ENCODE measurements at regions not wholly inside any gene's neighbourhood (a gene's known extent, or its start where the extent isn't known, plus 50 kb on each side); places are given as distances from the start of the nearest gene placed in this dataset.

DNA sequence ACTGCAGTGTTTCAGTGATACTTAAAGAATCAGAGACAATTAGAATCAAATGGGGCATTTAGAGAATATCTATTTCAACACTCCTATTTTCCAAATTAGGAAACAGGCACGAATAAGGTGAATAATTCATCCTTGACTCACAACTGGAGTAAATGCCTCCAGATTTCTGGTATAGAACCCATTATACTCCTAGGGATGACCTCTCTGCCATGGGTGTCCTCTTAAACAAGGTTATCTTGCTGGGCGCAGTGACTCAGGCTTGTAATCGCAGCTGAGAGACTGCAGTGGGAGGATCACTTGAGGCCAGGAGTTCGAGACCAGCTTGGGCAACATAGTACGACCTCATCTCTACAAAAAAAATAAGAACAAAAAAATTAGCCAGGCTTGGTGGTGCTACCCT, 139.8 kb upstream of the ELAC2 start:
- Mint-ChIP-seq H3K27ac (no peak overlapping the region), H3K9me3 (ENCODE audit: insufficient read depth) (peaks cover under 1% of the 10 kb centered on the region), H3K27me3 (no peaks in the 10 kb centered on the region), H3K4me1 (no peaks in the 10 kb centered on the region), H3K4me3 (no peak overlapping the region)
- H3K9ac ChIP-seq (ENCODE audit: low read length), result no peak overlapping the region
- no peak overlapping the region for H3K4me2 ChIP-seq (replicated peaks; ENCODE audit: low read depth, low read length, poor library complexity, severe bottlenecking)
- H2AFZ ChIP-seq (ENCODE audit: insufficient read depth, low read depth, low read length, poor library complexity, severe bottlenecking), result no peak overlapping the region
- H3K36me3 ChIP-seq (replicated peaks in 1 of 2; ENCODE audit: control extremely low read depth in 1 of 2, control insufficient read depth in 1 of 2, extremely low read depth in 1 of 2, insufficient read depth in 2 of 2, low read length in 1 of 2), result no peaks in the 10 kb centered on the region
- DNase-seq (no peak), ATAC-seq (ENCODE audit: low read depth) (no peak)
- no peaks in the 10 kb centered on the region for H3K79me2 ChIP-seq (ENCODE audit: control insufficient read depth, insufficient read depth, low read length)
- no peak for TF ChIP-seq EZH2 (IDR thresholded peaks at IDR 0.05; ENCODE audit: borderline replicate concordance, insufficient read depth, low read depth, low read length, poor library complexity, severe bottlenecking)
- no peak for TF ChIP-seq CTCF (IDR thresholded peaks at IDR 0.05)
- intact Hi-C loops (cut with micrococcal nuclease), result no loop called here
- no peak overlapping the region for H3K4me3 ChIP-seq (ENCODE audit: control extremely low read depth in 1 of 5, extremely low read depth in 1 of 5, insufficient read depth in 1 of 5, low read depth in 2 of 5, low read length in 4 of 5)
- no peaks in the 10 kb centered on the region for H3K27me3 ChIP-seq (replicated peaks in 1 of 4; ENCODE audit: control extremely low read depth in 1 of 4, control insufficient read depth in 3 of 4, insufficient read depth in 4 of 4, low read length in 3 of 4)
- no peaks in the 10 kb centered on the region for H3K4me1 ChIP-seq (ENCODE audit: control insufficient read depth in 2 of 2, insufficient read depth in 2 of 2, low read length in 2 of 2)
- H3K27ac ChIP-seq (ENCODE audit: low read length in 2 of 2), result no peak overlapping the region
- H3K9me3 ChIP-seq (ENCODE audit: control extremely low read depth in 1 of 3, control insufficient read depth in 2 of 3, insufficient read depth in 1 of 3, low read length in 2 of 3), result no peaks in the 10 kb centered on the region
- 92% methylated on average over 3 of the region's 5 CpGs for WGBS (ENCODE audit: insufficient coverage)
- ChIA-PET CTCF (no interaction called here), POLR2A (no interaction called here)
- H4K20me1 ChIP-seq (ENCODE audit: control insufficient read depth, insufficient read depth, low read length, poor library complexity, severe bottlenecking), result no peaks in the 10 kb centered on the region

- CTCF ChIA-PET, result no interaction called here
- TF ChIP-seq CTCF (IDR thresholded peaks at IDR 0.05), result no peak
- no peak for TF ChIP-seq EZH2 (IDR thresholded peaks at IDR 0.05; ENCODE audit: borderline replicate concordance, insufficient read depth, low read depth, low read length, poor library complexity, severe bottlenecking)
- no peak overlapping the region for H3K27ac Mint-ChIP-seq
- H3K4me1 Mint-ChIP-seq, result no peaks in the 10 kb centered on the region
- H3K27me3 Mint-ChIP-seq, result no peaks in the 10 kb centered on the region
- H3K9me3 ChIP-seq (ENCODE audit: control extremely low read depth in 1 of 3, control insufficient read depth in 2 of 3, insufficient read depth in 1 of 3, low read length in 2 of 3), result no peaks in the 10 kb centered on the region
- H2AFZ ChIP-seq (ENCODE audit: insufficient read depth, low read depth, low read length, poor library complexity, severe bottlenecking), result no peak overlapping the region
- H3K4me3 ChIP-seq (ENCODE audit: control extremely low read depth in 1 of 5, extremely low read depth in 1 of 5, insufficient read depth in 1 of 5, low read depth in 2 of 5, low read length in 4 of 5), result no peak overlapping the region
- peaks cover 4% of the 10 kb centered on the region for H3K9me3 Mint-ChIP-seq (ENCODE audit: insufficient read depth)
- intact Hi-C loops (cut with micrococcal nuclease), result no loop called here
- H3K27ac ChIP-seq (ENCODE audit: low read length in 2 of 2), result no peak overlapping the region
- no peak for ATAC-seq (ENCODE audit: low read depth)
- POLR2A ChIA-PET, result no interaction called here
- WGBS (ENCODE audit: insufficient coverage), result 100% methylated on average over 1 of the region's 4 CpGs
- no peak overlapping the region for H3K9ac ChIP-seq (ENCODE audit: low read length)
- no peaks in the 10 kb centered on the region for H3K4me1 ChIP-seq (ENCODE audit: control insufficient read depth in 2 of 2, insufficient read depth in 2 of 2, low read length in 2 of 2)
- no peaks in the 10 kb centered on the region for H4K20me1 ChIP-seq (ENCODE audit: control insufficient read depth, insufficient read depth, low read length, poor library complexity, severe bottlenecking)
- no peak for DNase-seq
- no peak overlapping the region for H3K4me3 Mint-ChIP-seq
- no peaks in the 10 kb centered on the region for H3K79me2 ChIP-seq (ENCODE audit: control insufficient read depth, insufficient read depth, low read length)
- H3K27me3 ChIP-seq (replicated peaks in 1 of 4; ENCODE audit: control extremely low read depth in 1 of 4, control insufficient read depth in 3 of 4, insufficient read depth in 4 of 4, low read length in 3 of 4), result no peaks in the 10 kb centered on the region
- H3K4me2 ChIP-seq (replicated peaks; ENCODE audit: low read depth, low read length, poor library complexity, severe bottlenecking), result no peak overlapping the region
- H3K36me3 ChIP-seq (replicated peaks in 1 of 2; ENCODE audit: control extremely low read depth in 1 of 2, control insufficient read depth in 1 of 2, extremely low read depth in 1 of 2, insufficient read depth in 2 of 2, low read length in 1 of 2), result no peaks in the 10 kb centered on the region
Observed at GRCh38 chr17:13154930-13155329, 137.1 kb upstream of the ELAC2 start.
